Ovary (tissue), 7 donors: ENCODE measurements at regions not wholly inside any gene's neighbourhood (a gene's known extent, or its start where the extent isn't known, plus 50 kb on each side); places are given as distances from the start of the nearest gene placed in this dataset.

Experiments
- DNase-seq, 5 donors: peaks; one replicate each; pipeline ENCODE4 v3.0.0-alpha.2; 2019 to 2020
- H3K27ac ChIP-seq, 2 donors: fragments of 200-600 bp; one replicate each; pipeline versions ENCODE4 v1.5.1 to v1.8.0; 2019 to 2022
- H3K27me3 ChIP-seq: fragments of 200-600 bp; one replicate; pipeline ENCODE4 v1.8.0; 2022
- H3K36me3 ChIP-seq: fragments of 200-600 bp; sonication (generic); one replicate; pipeline ENCODE4 v1.5.1; 2019
- H3K4me1 ChIP-seq: one replicate; pipeline ENCODE4 v1.8.1; 2013; ENCODE audit warnings: mild to moderate bottlenecking, moderate library complexity; ENCODE audit not compliant: insufficient read depth
- H3K4me3 ChIP-seq: fragments of 200-600 bp; sonication (generic); one replicate; pipeline ENCODE4 v1.5.1; 2017
- H3K9me3 ChIP-seq, 2 donors: fragments of 200-600 bp in 1 of 2; sonication (generic) in 1 of 2; one replicate each; pipeline versions ENCODE4 v1.5.1 to v1.8.1; 2013 to 2019; ENCODE audit warnings: mild to moderate bottlenecking in 1 of 2, moderate library complexity in 1 of 2
- CTCF ChIP-seq, 3 donors: fragments of 450-650 bp in 2 of 3; fragments of 200-600 bp in 1 of 3; IDR thresholded peaks; one replicate each; pipeline versions ENCODE4 v1.5.1 to v1.8.0; 2016 to 2022; ENCODE audit warnings: antibody characterized with exemption in 3 of 3, mild to moderate bottlenecking in 1 of 3
- EP300 ChIP-seq: sonication (generic); formaldehyde crosslinking; IDR thresholded peaks from one replicate; pipeline ENCODE4 v1.6.1; 2017; ENCODE audit warnings: antibody characterized with exemption
- POLR2A ChIP-seq: fragments of 450-650 bp; IDR thresholded peaks from one replicate; pipeline ENCODE4 v1.6.1; 2017; ENCODE audit warnings: antibody characterized with exemption, mild to moderate bottlenecking, moderate library complexity
- WGBS, 3 donors: extraction: QIAGEN DNeasy Blood & Tissue Kit in 1 of 3; methylation state at CpG; one replicate each; pipeline versions ENCODE4 v1.1.5 to v1.1.7; 2013 to 2017; 5-methylcytosine and 5-hydroxymethylcytosine counted together
- intact Hi-C, 4 donors: fragments of 100-400 bp; cut with DNase I; formaldehyde crosslinking; loops; one replicate each; pipeline versions ENCODE4 v1.11.0 to v1.15.1; 2022 to 2023
- donor health status: DM: no; HTN: no; CAD: no; lungs with moderate emphysema.
- donor health status: DM: no; HTN: no; CAD: no.
- donor health status: Bipolar disorder and iron deficiency.
- donor health status: DM: no; HTN: no; CAD: no.
- donor health status: DM: yes; HTN: yes; CAD: no.

GRCh38 chr1:21379571-21379970 is 60.4 kb upstream of the NBPF3 start:
- TF ChIP-seq EP300 (no peak), POLR2A (no peak), CTCF (IDR thresholded peaks at IDR 0.05) (no peak)
- H3K27me3 ChIP-seq: no peaks in the 10 kb centered on the region
- H3K9me3 ChIP-seq: no peaks in the 10 kb centered on the region
- no peak overlapping the region for H3K4me3 ChIP-seq
- no peak for DNase-seq
- no peak overlapping the region for H3K27ac ChIP-seq
- no peaks in the 10 kb centered on the region for H3K4me1 ChIP-seq
- intact Hi-C loops: loop anchor here in 2 of 4 donors (10.0 kb wide), 2 partner anchors 285 to 695 kb away; partner anchors contain the start of gene RAP1GAP (in 1 of the 2)
- no peaks in the 10 kb centered on the region for H3K36me3 ChIP-seq

GRCh38 chr1:21378705-21379494 is 61.0 kb upstream of the NBPF3 start:
- intact Hi-C loops: loop anchor here in 2 of 4 donors (10.0 kb wide), 2 partner anchors 286 to 694 kb away; partner anchors contain the start of gene RAP1GAP (in 1 of the 2)
- WGBS, 3 donors: 84 to 91% (median 85%) methylated on average over 9 of the region's 9 CpGs

GRCh38 chr1:21372383-21372782 is 67.6 kb upstream of the NBPF3 start:
- no peak for TF ChIP-seq CTCF (IDR thresholded peaks at IDR 0.05)
- TF ChIP-seq POLR2A: no peak
- no peak for TF ChIP-seq EP300
- no peak for DNase-seq
- H3K4me1 ChIP-seq: no peaks in the 10 kb centered on the region
- no peak overlapping the region for H3K27ac ChIP-seq
- no peaks in the 10 kb centered on the region for H3K36me3 ChIP-seq
- no peaks in the 10 kb centered on the region for H3K27me3 ChIP-seq
- H3K9me3 ChIP-seq: no peaks in the 10 kb centered on the region
- no peak overlapping the region for H3K4me3 ChIP-seq
- WGBS, 3 donors: 82 to 93% (median 86%) methylated on average over 6 of the region's 6 CpGs
- intact Hi-C loops: loop anchor here in 3 of 4 donors (5.0 to 10.0 kb wide), 4 partner anchors 135 to 688 kb away; partner anchors contain the start of gene RAP1GAP (in 1 of the 3)

More at GRCh38 chr1:21378705-21379494, 61.0 kb upstream of the NBPF3 start:
- TF ChIP-seq EP300 (no peak), CTCF (IDR thresholded peaks at IDR 0.05) (no peak), POLR2A (no peak)
- no peak overlapping the region for H3K4me3 ChIP-seq
- no peak overlapping the region for H3K27ac ChIP-seq
- H3K27me3 ChIP-seq: no peaks in the 10 kb centered on the region
- no peaks in the 10 kb centered on the region for H3K4me1 ChIP-seq
- no peak for DNase-seq
- H3K9me3 ChIP-seq: no peaks in the 10 kb centered on the region
- no peaks in the 10 kb centered on the region for H3K36me3 ChIP-seq

- DNase-seq: no peak
- Histone ChIP-seq H3K9me3 (no peaks in the 10 kb centered on the region), H3K4me3 (no peak overlapping the region), H3K4me1 (no peaks in the 10 kb centered on the region), H3K36me3 (no peaks in the 10 kb centered on the region), H3K27me3 (no peaks in the 10 kb centered on the region), H3K27ac (no peak overlapping the region)
- intact Hi-C loops: loop anchor here (2.0 to 10.0 kb wide), 8 partner anchors 113 to 1443 kb away; partner anchors contain the start of gene RAP1GAP (in 1 of the 4)
- 63 to 79% (median 65%) methylated on average over 4 of the region's 4 CpGs for WGBS, 3 donors
- no peak for TF ChIP-seq EP300
- TF ChIP-seq POLR2A: no peak
- no peak for TF ChIP-seq CTCF (IDR thresholded peaks at IDR 0.05)
Observed at GRCh38 chr1:21369905-21370304, 70.0 kb upstream of the NBPF3 start.
